ENCODE measurements at regions not wholly inside any gene's neighbourhood (a gene's known extent, or its start where the extent isn't known, plus 50 kb on each side); places are given as distances from the start of the nearest gene placed in this dataset.

- TF ChIP-seq CTCF (IDR thresholded peaks at IDR 0.05) (no peak), POLR2A (IDR thresholded peaks at IDR 0.05) (no peak)
Observed at GRCh38 chr2:147649286-147649685, 195.5 kb upstream of the ACVR2A start.
